ENCODE measurements at regions not wholly inside any gene's neighbourhood (a gene's known extent, or its start where the extent isn't known, plus 50 kb on each side); places are given as distances from the start of the nearest gene placed in this dataset.

- no peaks in the 10 kb centered on the region for H4K20me1 ChIP-seq (ENCODE audit: low read depth)
- Mint-ChIP-seq H3K4me1 (no peaks in the 10 kb centered on the region), H3K27me3 (ENCODE audit: insufficient read depth, low read depth) (peaks cover 5% of the 10 kb centered on the region), H3K4me3 (no peak overlapping the region), H3K27ac (no peak overlapping the region), H3K9me3 (peaks cover 2% of the 10 kb centered on the region), H3K36me3 (no peaks in the 10 kb centered on the region)
- no peaks in the 10 kb centered on the region for H3F3A ChIP-seq (ENCODE audit: low read depth)
- H3K4me1 ChIP-seq = no peaks in the 10 kb centered on the region
- H3K27ac ChIP-seq = no peak overlapping the region
- no peak overlapping the region for H3K9ac ChIP-seq
- H3K36me3 ChIP-seq = no peaks in the 10 kb centered on the region
- H3K27me3 ChIP-seq = no peaks in the 10 kb centered on the region
- no peaks in the 10 kb centered on the region for H3K9me3 ChIP-seq (ENCODE audit: low read depth)
- H3K4me3 ChIP-seq = no peak overlapping the region
- H3K79me2 ChIP-seq (ENCODE audit: low read depth) = no peaks in the 10 kb centered on the region
- H2AFZ ChIP-seq (replicated peaks) = no peak overlapping the region
- DNase-seq (ENCODE audit: low spot score) = no peak
- no peak overlapping the region for H3K4me2 ChIP-seq
- TF ChIP-seq EZH2 (IDR thresholded peaks at IDR 0.05) = no peak
- no peak for TF ChIP-seq EZH2phosphoT487 (IDR thresholded peaks at IDR 0.05)
- TF ChIP-seq, protein P1, sequence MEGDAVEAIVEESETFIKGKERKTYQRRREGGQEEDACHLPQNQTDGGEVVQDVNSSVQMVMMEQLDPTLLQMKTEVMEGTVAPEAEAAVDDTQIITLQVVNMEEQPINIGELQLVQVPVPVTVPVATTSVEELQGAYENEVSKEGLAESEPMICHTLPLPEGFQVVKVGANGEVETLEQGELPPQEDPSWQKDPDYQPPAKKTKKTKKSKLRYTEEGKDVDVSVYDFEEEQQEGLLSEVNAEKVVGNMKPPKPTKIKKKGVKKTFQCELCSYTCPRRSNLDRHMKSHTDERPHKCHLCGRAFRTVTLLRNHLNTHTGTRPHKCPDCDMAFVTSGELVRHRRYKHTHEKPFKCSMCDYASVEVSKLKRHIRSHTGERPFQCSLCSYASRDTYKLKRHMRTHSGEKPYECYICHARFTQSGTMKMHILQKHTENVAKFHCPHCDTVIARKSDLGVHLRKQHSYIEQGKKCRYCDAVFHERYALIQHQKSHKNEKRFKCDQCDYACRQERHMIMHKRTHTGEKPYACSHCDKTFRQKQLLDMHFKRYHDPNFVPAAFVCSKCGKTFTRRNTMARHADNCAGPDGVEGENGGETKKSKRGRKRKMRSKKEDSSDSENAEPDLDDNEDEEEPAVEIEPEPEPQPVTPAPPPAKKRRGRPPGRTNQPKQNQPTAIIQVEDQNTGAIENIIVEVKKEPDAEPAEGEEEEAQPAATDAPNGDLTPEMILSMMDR (IDR thresholded peaks at IDR 0.05) = no peak
Observed at GRCh38 chr5:116880150-116880549, 305.5 kb upstream of the SEMA6A start.

DNA sequence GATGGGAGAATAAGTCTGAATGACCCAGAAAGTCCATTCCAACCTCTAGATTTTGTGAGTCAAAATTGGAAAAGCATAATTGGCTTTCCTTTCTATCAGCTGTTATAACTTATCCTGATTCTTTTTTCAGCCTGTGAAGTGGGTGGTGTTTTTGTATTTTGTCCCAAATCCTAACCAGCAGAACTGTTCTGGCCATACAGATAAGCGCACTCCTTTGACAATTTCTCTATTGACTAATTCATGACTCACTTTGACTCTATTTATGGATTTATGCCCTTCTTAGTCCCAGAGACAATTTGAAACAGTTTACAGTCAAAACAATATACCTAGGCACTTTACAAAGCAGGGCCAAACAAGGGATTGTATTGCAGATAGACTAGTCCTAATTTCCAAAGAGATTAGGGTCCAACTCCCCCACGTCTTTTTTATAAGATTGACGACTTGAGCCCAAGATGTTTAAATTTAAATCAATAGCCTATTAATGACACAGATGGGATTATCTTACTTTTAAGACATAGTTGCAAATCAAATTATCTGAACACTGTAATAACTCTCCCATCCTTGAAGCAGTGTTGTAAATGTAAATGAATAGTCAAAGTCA is 301.7 kb upstream of the SEMA6A start:
- H3K4me1 Mint-ChIP-seq = no peaks in the 10 kb centered on the region
- Histone ChIP-seq H2AFZ (replicated peaks) (no peak overlapping the region), H3K9ac (no peak overlapping the region), H3K4me1 (no peaks in the 10 kb centered on the region), H3K9me3 (ENCODE audit: low read depth) (no peaks in the 10 kb centered on the region), H3K27ac (no peak overlapping the region), H3K27me3 (no peaks in the 10 kb centered on the region), H3K4me2 (no peak overlapping the region), H3K79me2 (ENCODE audit: low read depth) (no peaks in the 10 kb centered on the region), H4K20me1 (ENCODE audit: low read depth) (no peaks in the 10 kb centered on the region), H3K36me3 (no peaks in the 10 kb centered on the region), H3F3A (ENCODE audit: low read depth) (no peaks in the 10 kb centered on the region), H3K4me3 (no peak overlapping the region)
- H3K27me3 Mint-ChIP-seq (ENCODE audit: insufficient read depth, low read depth) = peaks cover 5% of the 10 kb centered on the region
- TF ChIP-seq, protein P1 (IDR thresholded peaks at IDR 0.05) = no peak
- TF ChIP-seq EZH2phosphoT487 (IDR thresholded peaks at IDR 0.05) (no peak), EZH2 (IDR thresholded peaks at IDR 0.05) (no peak)
- no peak overlapping the region for H3K27ac Mint-ChIP-seq
- DNase-seq (ENCODE audit: low spot score) = no peak
- no peak overlapping the region for H3K4me3 Mint-ChIP-seq
- H3K36me3 Mint-ChIP-seq = no peaks in the 10 kb centered on the region
- no peaks in the 10 kb centered on the region for H3K9me3 Mint-ChIP-seq

- no peak for DNase-seq (ENCODE audit: low spot score)
- H3K36me3 ChIP-seq = no peaks in the 10 kb centered on the region
- no peak overlapping the region for H3K9ac ChIP-seq
- H3K27me3 Mint-ChIP-seq (ENCODE audit: insufficient read depth, low read depth) = peaks cover 3% of the 10 kb centered on the region
- H3K27ac ChIP-seq = no peak overlapping the region
- H3K4me3 ChIP-seq = no peak overlapping the region
- H2AFZ ChIP-seq (replicated peaks) = no peak overlapping the region
- no peak overlapping the region for H3K4me2 ChIP-seq
- no peak overlapping the region for H3K4me3 Mint-ChIP-seq
- H3K27ac Mint-ChIP-seq = no peak overlapping the region
- H3K9me3 Mint-ChIP-seq = peaks cover 10% of the 10 kb centered on the region
- no peaks in the 10 kb centered on the region for H3K79me2 ChIP-seq (ENCODE audit: low read depth)
- no peaks in the 10 kb centered on the region for H3K4me1 Mint-ChIP-seq
- no peaks in the 10 kb centered on the region for H3K36me3 Mint-ChIP-seq
- TF ChIP-seq EZH2phosphoT487 (IDR thresholded peaks at IDR 0.05) (no peak), EZH2 (IDR thresholded peaks at IDR 0.05) (no peak)
- TF ChIP-seq, protein P1 (IDR thresholded peaks at IDR 0.05) = no peak
- no peaks in the 10 kb centered on the region for H3K4me1 ChIP-seq
- no peaks in the 10 kb centered on the region for H3K9me3 ChIP-seq (ENCODE audit: low read depth)
- H4K20me1 ChIP-seq (ENCODE audit: low read depth) = no peaks in the 10 kb centered on the region
- H3F3A ChIP-seq (ENCODE audit: low read depth) = no peaks in the 10 kb centered on the region
- no peaks in the 10 kb centered on the region for H3K27me3 ChIP-seq
Observed at GRCh38 chr5:116872986-116873385, 298.4 kb upstream of the SEMA6A start.

Data from neural progenitor cell (in vitro differentiated cells).